ENCODE measurements at regions not wholly inside any gene's neighbourhood (a gene's known extent, or its start where the extent isn't known, plus 50 kb on each side); places are given as distances from the start of the nearest gene placed in this dataset.

DNA sequence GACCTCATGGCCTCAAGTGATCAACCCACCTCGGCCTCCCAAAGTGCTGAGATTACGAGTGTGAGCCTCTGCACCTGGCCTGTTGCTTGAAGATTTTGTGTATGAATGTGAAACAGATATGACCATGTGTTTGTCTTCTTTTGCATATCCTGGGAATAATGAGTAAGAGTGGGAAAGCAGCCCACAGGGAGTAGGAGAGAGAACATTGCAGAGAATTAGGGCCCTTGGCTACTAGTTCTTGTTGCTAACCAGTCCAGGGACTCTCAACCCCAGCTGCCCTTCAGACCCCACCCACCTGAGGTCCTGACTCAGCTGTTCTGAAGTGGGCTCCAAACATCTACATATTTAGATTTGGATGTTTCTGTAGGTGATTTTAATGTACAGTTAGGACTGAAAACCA, 125.5 kb downstream of the MTX3 start:
- TF ChIP-seq POLR2A (IDR thresholded peaks at IDR 0.05): no peak
- TF ChIP-seq, protein P1, sequence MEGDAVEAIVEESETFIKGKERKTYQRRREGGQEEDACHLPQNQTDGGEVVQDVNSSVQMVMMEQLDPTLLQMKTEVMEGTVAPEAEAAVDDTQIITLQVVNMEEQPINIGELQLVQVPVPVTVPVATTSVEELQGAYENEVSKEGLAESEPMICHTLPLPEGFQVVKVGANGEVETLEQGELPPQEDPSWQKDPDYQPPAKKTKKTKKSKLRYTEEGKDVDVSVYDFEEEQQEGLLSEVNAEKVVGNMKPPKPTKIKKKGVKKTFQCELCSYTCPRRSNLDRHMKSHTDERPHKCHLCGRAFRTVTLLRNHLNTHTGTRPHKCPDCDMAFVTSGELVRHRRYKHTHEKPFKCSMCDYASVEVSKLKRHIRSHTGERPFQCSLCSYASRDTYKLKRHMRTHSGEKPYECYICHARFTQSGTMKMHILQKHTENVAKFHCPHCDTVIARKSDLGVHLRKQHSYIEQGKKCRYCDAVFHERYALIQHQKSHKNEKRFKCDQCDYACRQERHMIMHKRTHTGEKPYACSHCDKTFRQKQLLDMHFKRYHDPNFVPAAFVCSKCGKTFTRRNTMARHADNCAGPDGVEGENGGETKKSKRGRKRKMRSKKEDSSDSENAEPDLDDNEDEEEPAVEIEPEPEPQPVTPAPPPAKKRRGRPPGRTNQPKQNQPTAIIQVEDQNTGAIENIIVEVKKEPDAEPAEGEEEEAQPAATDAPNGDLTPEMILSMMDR (IDR thresholded peaks at IDR 0.05): no peak
- Histone ChIP-seq H3K36me3 (no peaks in the 10 kb centered on the region), H3K9me3 (no peaks in the 10 kb centered on the region), H3K27ac (no peak overlapping the region), H3K27me3 (no peaks in the 10 kb centered on the region), H3K4me3 (no peak overlapping the region), H3K4me1 (no peaks in the 10 kb centered on the region)
- 67% methylated on average over 1 of the region's 2 CpGs for WGBS (ENCODE audit: insufficient coverage, low coverage, low lambda C conversion rate, missing lambda C conversion rate)
- DNase-seq (no peak), ATAC-seq (no peak)
- intact Hi-C loops (cut with DNase I): no loop called here

DNA sequence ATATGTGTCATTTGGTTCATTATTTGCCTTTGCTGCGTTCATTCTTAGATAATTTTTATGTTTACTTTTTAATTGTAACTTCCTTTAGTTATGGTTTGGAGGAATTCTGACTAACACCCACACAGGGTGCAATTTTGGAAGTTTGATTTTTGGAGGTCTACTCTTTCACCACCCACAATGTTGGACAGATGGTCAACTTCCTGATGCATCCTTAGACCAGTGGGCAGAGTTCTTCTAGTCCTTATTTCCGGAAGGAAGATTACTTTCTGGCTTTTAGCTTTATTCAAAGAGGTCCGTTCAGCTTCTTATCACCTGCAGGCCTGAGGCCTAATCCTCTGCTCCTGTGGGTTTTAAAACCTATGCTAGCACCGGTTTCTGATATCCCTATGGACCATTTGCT, 126.7 kb downstream of the MTX3 start:
- Histone ChIP-seq H3K36me3 (no peaks in the 10 kb centered on the region), H3K27me3 (no peaks in the 10 kb centered on the region), H3K27ac (no peak overlapping the region), H3K4me1 (no peaks in the 10 kb centered on the region), H3K4me3 (no peak overlapping the region), H3K9me3 (no peaks in the 10 kb centered on the region)
- ATAC-seq (no peak), DNase-seq (no peak)
- intact Hi-C loops (cut with DNase I): no loop called here
- 44% methylated on average over 4 of the region's 4 CpGs for WGBS (ENCODE audit: insufficient coverage, low coverage, low lambda C conversion rate, missing lambda C conversion rate)
- TF ChIP-seq POLR2A (IDR thresholded peaks at IDR 0.05): no peak
- TF ChIP-seq, protein P1 (IDR thresholded peaks at IDR 0.05): no peak

DNA sequence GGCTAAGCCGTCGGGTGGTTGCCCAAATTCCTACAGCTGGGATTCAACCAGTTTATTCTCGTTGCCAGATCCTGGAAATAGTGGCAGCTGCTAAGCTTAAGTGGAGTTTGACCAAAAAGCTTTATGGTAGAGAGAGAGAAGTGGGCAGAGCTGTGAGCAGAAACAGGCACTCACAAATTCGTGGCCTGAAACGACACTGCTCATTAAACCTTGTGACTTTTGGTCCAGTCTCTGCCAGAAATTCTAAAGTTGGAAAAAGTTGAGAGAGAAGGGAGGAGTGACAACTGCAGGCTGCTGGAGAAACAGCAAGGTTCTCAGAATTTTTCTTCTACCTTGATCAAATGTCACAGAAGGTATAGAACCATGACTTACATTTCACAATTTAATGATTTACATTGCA, 131.5 kb downstream of the MTX3 start:
- 45% methylated on average over 5 of the region's 5 CpGs for WGBS (ENCODE audit: insufficient coverage, low coverage, low lambda C conversion rate, missing lambda C conversion rate)
- DNase-seq (no peak), ATAC-seq (no peak)
- H3K9me3 ChIP-seq: no peaks in the 10 kb centered on the region
- TF ChIP-seq, protein P1 (IDR thresholded peaks at IDR 0.05): no peak
- TF ChIP-seq POLR2A (IDR thresholded peaks at IDR 0.05): no peak
- H3K4me1 ChIP-seq: no peaks in the 10 kb centered on the region
- H3K36me3 ChIP-seq: no peaks in the 10 kb centered on the region
- H3K27me3 ChIP-seq: no peaks in the 10 kb centered on the region
- no peak overlapping the region for H3K4me3 ChIP-seq
- no peak overlapping the region for H3K27ac ChIP-seq
- intact Hi-C loops (cut with DNase I): no loop called here

DNA sequence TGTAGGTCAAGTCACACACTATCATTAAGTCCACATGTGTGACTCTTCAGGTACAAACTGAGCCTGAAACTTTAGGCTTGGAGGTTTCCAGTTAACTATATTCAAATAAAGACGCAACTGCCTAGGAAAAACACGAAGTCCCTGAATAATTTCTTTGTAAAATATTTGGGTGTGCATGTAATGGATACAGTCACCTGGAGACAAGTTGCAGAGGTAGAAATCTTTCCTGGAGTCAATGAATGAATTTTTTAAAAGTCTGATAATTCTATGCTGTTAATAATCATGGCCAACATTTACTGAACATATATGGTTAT, 132.7 kb downstream of the MTX3 start:
- ATAC-seq (no peak), DNase-seq (no peak)
- TF ChIP-seq POLR2A (IDR thresholded peaks at IDR 0.05): no peak
- TF ChIP-seq, protein P1 (IDR thresholded peaks at IDR 0.05): no peak
- intact Hi-C loops (cut with DNase I): no loop called here
- Histone ChIP-seq H3K27me3 (no peaks in the 10 kb centered on the region), H3K9me3 (no peaks in the 10 kb centered on the region), H3K4me1 (no peaks in the 10 kb centered on the region), H3K36me3 (no peaks in the 10 kb centered on the region), H3K4me3 (no peak overlapping the region), H3K27ac (no peak overlapping the region)
- WGBS (ENCODE audit: insufficient coverage, low coverage, low lambda C conversion rate, missing lambda C conversion rate): 86% methylated on average over 2 of the region's 2 CpGs

DNA sequence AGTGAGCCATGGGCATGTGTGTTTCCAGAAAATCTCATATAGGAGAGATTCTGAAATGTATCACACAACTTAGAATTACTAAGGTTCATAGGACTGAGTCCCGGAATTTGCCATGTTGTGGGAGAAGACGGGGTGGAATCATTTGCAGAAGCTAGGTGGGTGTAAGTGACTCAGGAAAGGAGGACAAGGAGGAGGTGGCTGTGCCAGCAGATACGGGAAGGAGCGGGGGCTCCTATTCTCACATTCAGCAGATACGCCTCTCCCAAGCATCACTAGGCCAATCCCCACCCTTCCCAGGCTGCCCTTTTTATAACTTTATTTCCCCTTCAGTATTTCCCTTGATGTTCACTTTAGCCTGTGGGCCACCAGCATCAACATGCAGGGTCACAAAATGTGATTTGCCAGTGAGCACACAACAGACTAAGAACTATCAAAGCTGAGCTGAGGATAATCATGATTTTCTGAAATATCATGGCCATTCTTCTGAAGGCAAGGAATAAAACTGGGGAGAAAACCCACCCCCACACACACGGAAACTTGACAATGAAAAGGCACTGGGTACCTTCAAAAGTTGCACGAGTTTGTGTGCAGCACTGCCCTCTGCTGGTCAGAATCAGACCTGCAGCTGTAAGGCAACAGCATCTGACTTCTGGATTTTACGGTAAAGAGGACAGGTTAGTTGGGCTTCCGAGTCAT, 133.2 kb downstream of the MTX3 start:
- intact Hi-C loops (cut with DNase I): no loop called here
- 34% methylated on average over 9 of the region's 9 CpGs for WGBS (ENCODE audit: insufficient coverage, low coverage, low lambda C conversion rate, missing lambda C conversion rate)
- H3K4me3 ChIP-seq: no peak overlapping the region
- TF ChIP-seq, protein P1 (IDR thresholded peaks at IDR 0.05): peak; percentile 92 to 96 (median 92)
- TF ChIP-seq POLR2A (IDR thresholded peaks at IDR 0.05): no peak
- H3K27ac ChIP-seq: no peak overlapping the region
- DNase-seq (peak; percentile 62 to 74 (median 66)), ATAC-seq (peak; percentile 88 to 91 (median 91))
- no peaks in the 10 kb centered on the region for H3K4me1 ChIP-seq
- no peaks in the 10 kb centered on the region for H3K9me3 ChIP-seq
- H3K27me3 ChIP-seq: no peaks in the 10 kb centered on the region
- no peaks in the 10 kb centered on the region for H3K36me3 ChIP-seq
